ENCODE measurements at regions not wholly inside any gene's neighbourhood (a gene's known extent, or its start where the extent isn't known, plus 50 kb on each side); places are given as distances from the start of the nearest gene placed in this dataset.

GRCh38 chr2:173630425-173631126, 275.9 kb downstream of the CDCA7 start:
- no peak for DNase-seq (ENCODE audit: low read depth in 2 of 3, low spot score in 2 of 3)

- no peak for DNase-seq (ENCODE audit: low read depth in 2 of 3, low spot score in 2 of 3)
These were observed 276.4 kb downstream of the CDCA7 start for GRCh38 chr2:173631127-173631460.

GRCh38 chr2:173644146-173644545, 289.5 kb downstream of the CDCA7 start:
- DNase-seq (ENCODE audit: low read depth in 2 of 3, low spot score in 2 of 3), result no peak

- DNase-seq (ENCODE audit: low read depth in 2 of 3, low spot score in 2 of 3), result no peak
These were observed 293.1 kb downstream of the CDCA7 start for GRCh38 chr2:173647681-173648311.

GRCh38 chr2:173648816-173649215, 294.1 kb downstream of the CDCA7 start:
- DNase-seq (ENCODE audit: low read depth in 2 of 3, low spot score in 2 of 3), result no peak

GRCh38 chr2:173649527-173650219, 295.0 kb downstream of the CDCA7 start:
- no peak for DNase-seq (ENCODE audit: low read depth in 2 of 3, low spot score in 2 of 3)

- DNase-seq (ENCODE audit: low read depth in 2 of 3, low spot score in 2 of 3), result no peak
These were observed 297.2 kb downstream of the CDCA7 start for GRCh38 chr2:173651891-173652290.

GRCh38 chr2:173652311-173652710, 297.6 kb downstream of the CDCA7 start:
- no peak for DNase-seq (ENCODE audit: low read depth in 2 of 3, low spot score in 2 of 3)

- DNase-seq (ENCODE audit: low read depth in 2 of 3, low spot score in 2 of 3), result no peak
These were observed 298.2 kb downstream of the CDCA7 start for GRCh38 chr2:173652767-173653431.

- no peak for DNase-seq (ENCODE audit: low read depth in 2 of 3, low spot score in 2 of 3)
These were observed 298.7 kb downstream of the CDCA7 start for GRCh38 chr2:173653432-173653805.

GRCh38 chr2:173654161-173654895, 299.7 kb downstream of the CDCA7 start:
- DNase-seq (ENCODE audit: low read depth in 2 of 3, low spot score in 2 of 3), result no peak

GRCh38 chr2:173654896-173655265, 300.2 kb downstream of the CDCA7 start:
- DNase-seq (ENCODE audit: low read depth in 2 of 3, low spot score in 2 of 3), result no peak

- no peak for DNase-seq (ENCODE audit: low read depth in 2 of 3, low spot score in 2 of 3)
These were observed 301.4 kb downstream of the CDCA7 start for GRCh38 chr2:173656086-173656485.

GRCh38 chr2:173657996-173658717, 303.5 kb downstream of the CDCA7 start:
- DNase-seq (ENCODE audit: low read depth in 2 of 3, low spot score in 2 of 3), result no peak

- DNase-seq (ENCODE audit: low read depth in 2 of 3, low spot score in 2 of 3), result no peak
These were observed 304.3 kb downstream of the CDCA7 start for GRCh38 chr2:173658946-173659371.

GRCh38 chr2:173659509-173659908, 304.8 kb downstream of the CDCA7 start:
- DNase-seq (ENCODE audit: low read depth in 2 of 3, low spot score in 2 of 3), result no peak

GRCh38 chr2:173661586-173661985, 303.6 kb downstream of the SP3 start:
- DNase-seq (ENCODE audit: low read depth in 2 of 3, low spot score in 2 of 3), result no peak

- DNase-seq (ENCODE audit: low read depth in 2 of 3, low spot score in 2 of 3), result no peak
These were observed 301.8 kb downstream of the SP3 start for GRCh38 chr2:173663353-173663752.

- no peak for DNase-seq (ENCODE audit: low read depth in 2 of 3, low spot score in 2 of 3)
These were observed 301.2 kb downstream of the SP3 start for GRCh38 chr2:173663835-173664512.

GRCh38 chr2:173664513-173664910, 300.7 kb downstream of the SP3 start:
- no peak for DNase-seq (ENCODE audit: low read depth in 2 of 3, low spot score in 2 of 3)
